Gastroesophageal sphincter (tissue), 4 donors: ENCODE measurements at regions not wholly inside any gene's neighbourhood (a gene's known extent, or its start where the extent isn't known, plus 50 kb on each side); places are given as distances from the start of the nearest gene placed in this dataset.
A peak's percentile ranks its signal among the peaks of the same experiment; 100 is the strongest.

Source experiments
- ATAC-seq: fragments of 150-250 bp; one replicate; pipeline ENCODE4 v1.9.1; 2016; ENCODE audit warnings: mild to moderate bottlenecking, moderate library complexity
- H3K27ac ChIP-seq, 4 donors: fragments of 200-600 bp; sonication (generic) in 3 of 4; 1 replicate in 3 of 4; 2 replicates in 1 of 4; pipeline ENCODE4 v1.5.1; 2016 to 2019
- H3K27me3 ChIP-seq: fragments of 200-600 bp; sonication (generic); one replicate; pipeline ENCODE4 v1.5.1; 2019
- H3K36me3 ChIP-seq, 2 donors: fragments of 200-600 bp; sonication (generic); one replicate each; pipeline ENCODE4 v1.5.1; 2019; ENCODE audit warnings: control low read depth in 1 of 2
- H3K4me1 ChIP-seq, 3 donors: fragments of 200-600 bp; sonication (generic); 1 replicate in 2 of 3; 2 replicates in 1 of 3; pipeline ENCODE4 v1.5.1; 2016 to 2019; ENCODE audit warnings: control low read depth in 2 of 3
- H3K4me3 ChIP-seq, 2 donors: fragments of 200-600 bp; sonication (generic); one replicate each; pipeline ENCODE4 v1.5.1; 2019; ENCODE audit warnings: mild to moderate bottlenecking in 1 of 2, moderate library complexity in 1 of 2
- H3K9me3 ChIP-seq, 3 donors: fragments of 200-600 bp; sonication (generic); one replicate each; pipeline ENCODE4 v1.5.1; 2017 to 2019; ENCODE audit warnings: control low read depth in 2 of 3
- CTCF ChIP-seq, 4 experiments: fragments of 200-600 bp in 2 of 4; fragments of 450-650 bp in 2 of 4; sonication (generic) in 1 of 4; IDR thresholded peaks; one replicate each; pipeline ENCODE4 v1.5.1; 2017 to 2019; ENCODE audit warnings: antibody characterized with exemption in 4 of 4, mild to moderate bottlenecking in 2 of 4, moderate library complexity in 2 of 4
- EP300 ChIP-seq: sonication (generic); formaldehyde crosslinking; IDR thresholded peaks from one replicate; pipeline ENCODE4 v1.6.1; 2017; ENCODE audit warnings: antibody characterized with exemption, mild to moderate bottlenecking
- POLR2A ChIP-seq, 2 donors: fragments of 450-650 bp; IDR thresholded peaks; one replicate each; pipeline ENCODE4 v1.6.1; 2017; ENCODE audit warnings: antibody characterized with exemption in 2 of 2, mild to moderate bottlenecking in 2 of 2, moderate library complexity in 1 of 2
- POLR2AphosphoS5 ChIP-seq: sonication (generic); formaldehyde crosslinking; IDR thresholded peaks from one replicate; pipeline ENCODE4 v1.6.1; 2017; ENCODE audit warnings: antibody characterized with exemption
- WGBS, 2 donors: methylation state at CpG; one replicate each; pipeline ENCODE4 v1.1.5; 2018; ENCODE audit warnings: low coverage in 1 of 2; 5-methylcytosine and 5-hydroxymethylcytosine counted together

- Histone ChIP-seq H3K4me1 (peaks cover 4 to 16% (median 6%) of the 10 kb centered on the region in 3 donors), H3K4me3 (no peak overlapping the region), H3K27me3 (no peaks in the 10 kb centered on the region), H3K27ac (no peak overlapping the region), H3K36me3 (no peaks in the 10 kb centered on the region), H3K9me3 (peaks cover 0 to 19% (median 0%) of the 10 kb centered on the region in 3 donors)
- no peak for TF ChIP-seq EP300
- no peak for TF ChIP-seq POLR2AphosphoS5
- no peak for TF ChIP-seq POLR2A (IDR thresholded peaks at IDR 0.05)
- TF ChIP-seq CTCF (IDR thresholded peaks at IDR 0.05): no peak
- ATAC-seq: no peak
Measured at GRCh38 chr6:71468038-71468437, 179.4 kb downstream of the OGFRL1 start.

- 16 to 23% methylated on average over 3 to 4 of the region's 7 CpGs for WGBS, 2 donors
- Histone ChIP-seq H3K27me3 (no peaks in the 10 kb centered on the region), H3K4me3 (peak overlapping the region in 1 of 2 donors; percentile 11), H3K36me3 (no peaks in the 10 kb centered on the region), H3K4me1 (peaks cover 4 to 16% (median 9%) of the 10 kb centered on the region in 3 donors), H3K9me3 (peaks cover 0 to 17% (median 0%) of the 10 kb centered on the region in 3 donors), H3K27ac (peak overlapping the region; percentile 43 to 85 (median 68))
- TF ChIP-seq EP300 (no peak), POLR2AphosphoS5 (peak; percentile 58), POLR2A (IDR thresholded peaks at IDR 0.05) (no peak), CTCF (IDR thresholded peaks at IDR 0.05) (no peak)
- peak; percentile 71 for ATAC-seq
Measured at GRCh38 chr6:71468841-71469700, 180.5 kb downstream of the OGFRL1 start.

DNA sequence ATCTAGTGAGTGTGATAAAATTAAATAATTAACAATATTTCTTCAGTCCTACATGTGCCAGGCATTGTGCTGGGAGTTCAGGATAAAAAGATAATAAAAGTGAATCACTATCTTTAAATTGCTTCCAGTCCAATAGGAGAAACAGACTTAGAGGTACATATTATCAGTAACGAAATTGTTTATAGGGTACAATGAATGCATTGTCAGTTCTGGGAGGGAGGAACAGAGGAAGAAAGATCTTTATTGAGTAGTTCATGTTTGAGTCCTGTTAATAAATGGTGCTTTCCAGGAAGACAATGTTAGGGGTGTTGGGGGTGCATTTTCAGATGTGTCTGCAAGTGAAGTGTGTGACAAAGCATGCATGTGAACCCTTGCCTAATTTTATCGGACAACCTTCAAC is 183.1 kb downstream of the OGFRL1 start:
- H3K27me3 ChIP-seq: no peaks in the 10 kb centered on the region
- no peak overlapping the region for H3K27ac ChIP-seq
- H3K4me1 ChIP-seq: peaks cover 4 to 29% (median 9%) of the 10 kb centered on the region in 3 donors
- no peaks in the 10 kb centered on the region for H3K9me3 ChIP-seq
- no peak for TF ChIP-seq POLR2AphosphoS5
- TF ChIP-seq EP300: no peak
- TF ChIP-seq CTCF (IDR thresholded peaks at IDR 0.05): no peak
- no peak for TF ChIP-seq POLR2A (IDR thresholded peaks at IDR 0.05)
- no peaks in the 10 kb centered on the region for H3K36me3 ChIP-seq
- WGBS, 2 donors: 87 to 97% methylated on average over 2 of the region's 2 CpGs
- no peak overlapping the region for H3K4me3 ChIP-seq
- ATAC-seq: no peak

GRCh38 chr6:71473926-71474325 is 185.3 kb downstream of the OGFRL1 start:
- no peaks in the 10 kb centered on the region for H3K27me3 ChIP-seq
- no peaks in the 10 kb centered on the region for H3K36me3 ChIP-seq
- peaks cover 7 to 39% (median 10%) of the 10 kb centered on the region in 3 donors for H3K4me1 ChIP-seq
- 31 to 47% methylated on average over 2 of the region's 2 CpGs for WGBS, 2 donors
- H3K9me3 ChIP-seq: no peaks in the 10 kb centered on the region
- no peak overlapping the region for H3K4me3 ChIP-seq
- ATAC-seq: peak; percentile 86
- no peak for TF ChIP-seq CTCF (IDR thresholded peaks at IDR 0.05)
- TF ChIP-seq POLR2AphosphoS5: peak; percentile 43
- H3K27ac ChIP-seq: peak overlapping the region in 3 of 4 donors; percentile 50 to 72 (median 61)

- Histone ChIP-seq H3K27ac (no peak overlapping the region), H3K4me1 (peaks cover 11 to 41% (median 13%) of the 10 kb centered on the region in 3 donors), H3K36me3 (no peaks in the 10 kb centered on the region), H3K9me3 (no peaks in the 10 kb centered on the region), H3K4me3 (no peak overlapping the region), H3K27me3 (no peaks in the 10 kb centered on the region)
- 45 to 50% methylated on average over 1 of the region's 1 CpG for WGBS, 2 donors
- TF ChIP-seq CTCF (IDR thresholded peaks at IDR 0.05) (no peak), POLR2A (IDR thresholded peaks at IDR 0.05) (no peak)
- ATAC-seq: no peak
Measured at GRCh38 chr6:71474942-71475341, 186.3 kb downstream of the OGFRL1 start.
